ENCODE measurements at regions not wholly inside any gene's neighbourhood (a gene's known extent, or its start where the extent isn't known, plus 50 kb on each side); places are given as distances from the start of the nearest gene placed in this dataset.

GRCh38 chr6:75012018-75012417 lies 193.8 kb downstream of the COL12A1 start:
- no peak for TF ChIP-seq RARB (CRISPR knock-in tag; IDR thresholded peaks at IDR 0.05)
- no peak for TF ChIP-seq ZFP3 (CRISPR knock-in tag; IDR thresholded peaks at IDR 0.05)
- TF ChIP-seq PPARA (CRISPR knock-in tag; IDR thresholded peaks at IDR 0.05; ENCODE audit: borderline replicate concordance), result no peak
- TF ChIP-seq, protein P1, sequence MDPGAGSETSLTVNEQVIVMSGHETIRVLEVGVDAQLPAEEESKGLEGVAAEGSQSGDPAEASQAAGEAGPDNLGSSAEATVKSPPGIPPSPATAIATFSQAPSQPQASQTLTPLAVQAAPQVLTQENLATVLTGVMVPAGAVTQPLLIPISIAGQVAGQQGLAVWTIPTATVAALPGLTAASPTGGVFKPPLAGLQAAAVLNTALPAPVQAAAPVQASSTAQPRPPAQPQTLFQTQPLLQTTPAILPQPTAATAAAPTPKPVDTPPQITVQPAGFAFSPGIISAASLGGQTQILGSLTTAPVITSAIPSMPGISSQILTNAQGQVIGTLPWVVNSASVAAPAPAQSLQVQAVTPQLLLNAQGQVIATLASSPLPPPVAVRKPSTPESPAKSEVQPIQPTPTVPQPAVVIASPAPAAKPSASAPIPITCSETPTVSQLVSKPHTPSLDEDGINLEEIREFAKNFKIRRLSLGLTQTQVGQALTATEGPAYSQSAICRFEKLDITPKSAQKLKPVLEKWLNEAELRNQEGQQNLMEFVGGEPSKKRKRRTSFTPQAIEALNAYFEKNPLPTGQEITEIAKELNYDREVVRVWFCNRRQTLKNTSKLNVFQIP (CRISPR knock-in tag; IDR thresholded peaks at IDR 0.05; ENCODE audit: borderline replicate concordance, low read depth), result no peak
- no peak for TF ChIP-seq CREB5 (CRISPR knock-in tag; IDR thresholded peaks at IDR 0.05; ENCODE audit: low read depth)
- no peak for TF ChIP-seq GLIS3 (CRISPR knock-in tag; IDR thresholded peaks at IDR 0.05)
- TF ChIP-seq ARNTL (CRISPR knock-in tag; IDR thresholded peaks at IDR 0.05; ENCODE audit: borderline replicate concordance, low read depth), result no peak
- TF ChIP-seq ISL1 (CRISPR knock-in tag; IDR thresholded peaks at IDR 0.05), result no peak
- TF ChIP-seq, protein P2, sequence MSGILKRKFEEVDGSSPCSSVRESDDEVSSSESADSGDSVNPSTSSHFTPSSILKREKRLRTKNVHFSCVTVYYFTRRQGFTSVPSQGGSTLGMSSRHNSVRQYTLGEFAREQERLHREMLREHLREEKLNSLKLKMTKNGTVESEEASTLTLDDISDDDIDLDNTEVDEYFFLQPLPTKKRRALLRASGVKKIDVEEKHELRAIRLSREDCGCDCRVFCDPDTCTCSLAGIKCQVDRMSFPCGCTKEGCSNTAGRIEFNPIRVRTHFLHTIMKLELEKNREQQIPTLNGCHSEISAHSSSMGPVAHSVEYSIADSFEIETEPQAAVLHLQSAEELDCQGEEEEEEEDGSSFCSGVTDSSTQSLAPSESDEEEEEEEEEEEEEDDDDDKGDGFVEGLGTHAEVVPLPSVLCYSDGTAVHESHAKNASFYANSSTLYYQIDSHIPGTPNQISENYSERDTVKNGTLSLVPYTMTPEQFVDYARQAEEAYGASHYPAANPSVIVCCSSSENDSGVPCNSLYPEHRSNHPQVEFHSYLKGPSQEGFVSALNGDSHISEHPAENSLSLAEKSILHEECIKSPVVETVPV (CRISPR knock-in tag; IDR thresholded peaks at IDR 0.05), result no peak
- TF ChIP-seq PATZ1 (CRISPR knock-in tag; IDR thresholded peaks at IDR 0.05; ENCODE audit: borderline replicate concordance), result no peak

Data from SK-N-SH treated with all-trans-retinoic acid at 6 μM for 48 hours (cell line).